ENCODE measurements at regions not wholly inside any gene's neighbourhood (a gene's known extent, or its start where the extent isn't known, plus 50 kb on each side); places are given as distances from the start of the nearest gene placed in this dataset.
A peak's percentile ranks its signal among the peaks of the same experiment; 100 is the strongest.

DNA sequence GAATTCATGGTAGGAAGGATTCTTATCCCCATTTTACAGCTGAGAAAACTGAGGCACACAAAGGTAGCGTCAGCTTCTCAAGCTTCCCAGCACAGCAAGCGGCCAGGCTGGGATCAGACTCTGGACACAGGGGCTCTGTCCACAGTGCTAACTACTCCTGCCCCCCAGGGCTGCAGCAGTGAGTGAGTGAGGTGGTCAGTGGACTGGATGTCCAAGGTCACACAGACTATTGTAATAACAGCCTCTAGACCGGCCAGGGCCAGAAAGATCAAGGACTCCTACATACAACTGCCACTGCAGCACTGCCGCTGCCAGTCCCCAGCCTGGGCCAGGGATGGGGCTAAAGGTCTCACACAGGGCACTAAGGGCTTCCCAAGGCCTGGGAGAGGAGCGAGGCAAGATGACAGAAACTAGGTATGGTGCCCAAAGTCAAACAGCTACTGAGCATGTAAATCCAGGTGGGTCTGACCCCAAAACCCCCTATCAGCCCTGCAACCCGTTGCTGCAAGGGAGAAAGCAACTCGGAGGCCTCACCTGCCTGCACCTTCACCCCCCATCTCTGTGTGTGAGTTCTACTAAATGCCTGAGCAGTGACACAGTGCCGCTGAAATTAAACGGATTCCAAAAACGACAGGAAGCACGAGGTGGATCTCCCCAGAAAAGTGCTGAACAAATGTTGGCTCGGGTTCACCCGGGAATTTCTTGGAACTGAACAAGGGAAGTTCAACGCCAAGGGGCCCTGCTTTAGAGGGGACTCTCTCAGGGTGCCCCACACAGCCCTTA lies 161.8 kb upstream of the GRK3 start:
- Mint-ChIP-seq H3K4me1 (ENCODE audit: low read depth) (peaks cover 42% of the 10 kb centered on the region), H3K36me3 (ENCODE audit: low read depth) (no peaks in the 10 kb centered on the region), H3K9me3 (ENCODE audit: low read depth) (no peaks in the 10 kb centered on the region), H3K4me3 (ENCODE audit: unreplicated experiment) (peak overlapping the region; percentile 77), H3K27me3 (ENCODE audit: low read depth) (no peaks in the 10 kb centered on the region), H3K27ac (ENCODE audit: unreplicated experiment) (peak overlapping the region; percentile 58)
- no peak for DNase-seq (ENCODE audit: low spot score)
- TF ChIP-seq, protein P1, sequence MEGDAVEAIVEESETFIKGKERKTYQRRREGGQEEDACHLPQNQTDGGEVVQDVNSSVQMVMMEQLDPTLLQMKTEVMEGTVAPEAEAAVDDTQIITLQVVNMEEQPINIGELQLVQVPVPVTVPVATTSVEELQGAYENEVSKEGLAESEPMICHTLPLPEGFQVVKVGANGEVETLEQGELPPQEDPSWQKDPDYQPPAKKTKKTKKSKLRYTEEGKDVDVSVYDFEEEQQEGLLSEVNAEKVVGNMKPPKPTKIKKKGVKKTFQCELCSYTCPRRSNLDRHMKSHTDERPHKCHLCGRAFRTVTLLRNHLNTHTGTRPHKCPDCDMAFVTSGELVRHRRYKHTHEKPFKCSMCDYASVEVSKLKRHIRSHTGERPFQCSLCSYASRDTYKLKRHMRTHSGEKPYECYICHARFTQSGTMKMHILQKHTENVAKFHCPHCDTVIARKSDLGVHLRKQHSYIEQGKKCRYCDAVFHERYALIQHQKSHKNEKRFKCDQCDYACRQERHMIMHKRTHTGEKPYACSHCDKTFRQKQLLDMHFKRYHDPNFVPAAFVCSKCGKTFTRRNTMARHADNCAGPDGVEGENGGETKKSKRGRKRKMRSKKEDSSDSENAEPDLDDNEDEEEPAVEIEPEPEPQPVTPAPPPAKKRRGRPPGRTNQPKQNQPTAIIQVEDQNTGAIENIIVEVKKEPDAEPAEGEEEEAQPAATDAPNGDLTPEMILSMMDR (IDR thresholded peaks at IDR 0.05) = no peak

DNA sequence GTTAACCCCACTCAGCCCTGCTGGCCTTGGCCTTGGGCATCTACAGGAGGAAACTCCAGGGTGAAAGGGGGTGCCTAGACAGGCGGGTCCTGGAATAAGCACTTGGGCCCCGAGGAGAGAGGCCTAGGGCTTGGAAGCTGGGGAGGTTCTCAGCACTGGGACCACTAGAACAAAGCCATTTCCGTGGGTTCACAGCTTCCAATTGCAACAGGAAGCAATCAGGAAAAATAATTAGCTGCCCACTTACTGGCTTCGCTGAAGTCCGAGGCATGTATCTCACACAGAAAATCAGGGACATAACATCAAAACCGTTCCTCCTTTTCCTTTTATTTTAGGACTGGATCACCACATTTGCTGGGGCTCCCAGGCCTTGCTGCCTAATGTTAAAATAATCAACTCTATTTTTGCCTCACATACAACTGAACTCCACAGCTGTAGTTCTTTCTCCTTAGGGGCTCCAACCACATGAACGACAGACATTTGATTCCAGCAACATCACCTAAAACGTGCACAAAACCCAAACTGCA lies 161.1 kb upstream of the GRK3 start:
- Mint-ChIP-seq H3K27me3 (ENCODE audit: low read depth) (no peaks in the 10 kb centered on the region), H3K4me1 (ENCODE audit: low read depth) (peaks cover 42% of the 10 kb centered on the region), H3K9me3 (ENCODE audit: low read depth) (no peaks in the 10 kb centered on the region), H3K27ac (ENCODE audit: unreplicated experiment) (peak overlapping the region; percentile 90), H3K4me3 (ENCODE audit: unreplicated experiment) (peak overlapping the region; percentile 77), H3K36me3 (ENCODE audit: low read depth) (no peaks in the 10 kb centered on the region)
- no peak for DNase-seq (ENCODE audit: low spot score)
- TF ChIP-seq, protein P1 (IDR thresholded peaks at IDR 0.05) = no peak

DNA sequence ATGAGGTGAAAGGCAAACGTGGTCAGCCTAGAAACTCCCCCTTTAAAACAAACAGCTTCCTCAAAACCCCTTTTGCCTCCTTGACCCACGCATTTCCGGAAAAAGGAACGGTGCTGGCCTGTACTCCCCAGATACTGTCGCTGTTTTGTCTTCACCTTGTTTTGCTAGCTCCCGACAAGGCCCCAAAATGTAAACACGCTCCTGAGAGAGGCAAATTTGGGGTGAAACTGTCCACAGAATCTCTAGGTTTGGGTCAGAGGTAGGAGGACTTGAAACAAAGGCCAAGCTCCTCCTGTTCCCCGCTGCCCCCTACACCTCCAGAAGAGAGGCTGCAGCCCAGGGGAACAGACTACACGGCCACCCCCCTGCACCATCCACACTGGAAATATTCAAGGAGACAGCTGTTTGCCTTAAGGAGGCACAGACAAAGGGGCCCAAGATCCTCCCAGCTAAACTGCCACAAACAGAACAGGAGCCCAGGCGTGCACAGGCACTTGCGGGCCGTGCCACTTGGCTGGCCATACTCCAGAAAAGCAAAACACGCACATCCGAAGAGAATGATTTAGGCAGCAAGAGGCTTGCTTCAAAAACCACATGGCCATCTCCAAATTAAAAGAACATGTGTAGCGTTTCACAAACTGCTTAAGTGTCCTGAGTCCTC lies 160.5 kb upstream of the GRK3 start:
- Mint-ChIP-seq H3K9me3 (ENCODE audit: low read depth) (no peaks in the 10 kb centered on the region), H3K27me3 (ENCODE audit: low read depth) (no peaks in the 10 kb centered on the region), H3K4me3 (ENCODE audit: unreplicated experiment) (peak overlapping the region; percentile 77), H3K4me1 (ENCODE audit: low read depth) (peaks cover 42% of the 10 kb centered on the region), H3K27ac (ENCODE audit: unreplicated experiment) (peak overlapping the region; percentile 90), H3K36me3 (ENCODE audit: low read depth) (no peaks in the 10 kb centered on the region)
- TF ChIP-seq, protein P1 (IDR thresholded peaks at IDR 0.05) = no peak
- DNase-seq (ENCODE audit: low spot score) = no peak

DNA sequence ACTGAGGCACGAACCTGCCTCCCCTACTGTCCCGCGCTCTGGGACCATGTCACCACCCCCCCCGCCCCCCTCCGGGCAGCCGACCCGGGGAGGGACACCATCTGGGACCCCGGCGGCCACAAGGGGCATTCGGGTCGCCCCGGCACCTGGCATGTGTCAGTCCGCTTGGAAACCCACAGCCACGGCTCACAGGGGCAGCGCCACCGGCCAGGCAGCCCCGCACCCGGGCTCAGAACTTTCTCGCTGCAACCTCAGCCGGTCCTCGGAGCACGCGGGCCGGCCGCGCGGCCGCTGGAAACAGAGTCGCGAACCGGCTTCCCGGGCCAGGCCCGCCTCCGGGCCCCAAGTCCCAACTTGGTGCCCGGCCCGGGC lies 159.9 kb upstream of the GRK3 start:
- TF ChIP-seq, protein P1 (IDR thresholded peaks at IDR 0.05) = no peak
- Mint-ChIP-seq H3K9me3 (ENCODE audit: low read depth) (no peaks in the 10 kb centered on the region), H3K27me3 (ENCODE audit: low read depth) (no peaks in the 10 kb centered on the region), H3K27ac (ENCODE audit: unreplicated experiment) (peak overlapping the region; percentile 90), H3K4me3 (ENCODE audit: unreplicated experiment) (peak overlapping the region; percentile 77), H3K4me1 (ENCODE audit: low read depth) (peaks cover 42% of the 10 kb centered on the region), H3K36me3 (ENCODE audit: low read depth) (no peaks in the 10 kb centered on the region)
- no peak for DNase-seq (ENCODE audit: low spot score)

DNA sequence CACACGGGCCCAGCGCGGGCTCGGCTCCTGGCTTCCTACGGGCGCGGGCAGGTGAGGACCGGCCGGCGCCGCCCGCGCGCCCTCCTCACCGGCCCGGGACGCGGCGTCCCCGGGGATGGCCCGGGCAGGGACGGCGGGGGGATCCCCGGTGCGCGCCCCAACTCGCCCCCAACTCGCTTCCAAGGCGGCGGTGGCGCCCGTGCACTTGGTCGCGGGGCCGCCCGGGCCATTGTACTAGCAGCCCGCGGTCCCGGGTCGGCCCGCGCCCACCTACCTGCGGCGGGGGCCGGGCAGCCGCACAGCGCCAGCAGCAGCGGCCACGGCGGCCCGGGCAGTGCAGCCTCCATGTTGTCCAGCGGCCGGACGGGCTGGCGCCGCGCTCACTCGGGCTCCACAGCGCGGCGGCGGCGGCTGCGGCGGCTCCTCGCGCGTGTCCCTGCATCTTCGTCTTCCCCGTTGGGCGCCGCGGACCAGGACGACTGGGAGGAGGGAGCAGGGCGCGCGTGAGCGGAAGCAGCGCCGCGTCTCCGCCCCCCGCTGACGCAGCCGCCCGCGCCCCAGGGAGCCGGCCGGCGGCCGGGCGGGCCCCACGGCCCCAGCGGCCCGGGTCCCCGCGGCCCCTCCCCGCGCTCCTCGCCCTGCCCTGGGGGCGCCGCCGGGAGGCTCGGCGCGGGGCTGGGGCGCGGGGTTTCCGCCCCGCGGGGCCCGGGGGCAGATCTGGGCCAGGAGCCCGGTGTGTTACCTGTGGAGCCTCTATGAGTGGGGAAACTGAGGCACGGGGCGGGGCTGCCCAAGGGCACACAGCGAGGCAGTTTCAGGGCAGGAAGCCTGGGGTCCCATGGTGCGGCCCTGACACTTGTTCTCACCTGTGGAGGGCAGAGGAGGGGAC lies 159.3 kb upstream of the GRK3 start:
- no peak for DNase-seq (ENCODE audit: low spot score)
- peak overlapping the region; percentile 68 for H3K4me3 Mint-ChIP-seq (ENCODE audit: unreplicated experiment)
- TF ChIP-seq, protein P1 (IDR thresholded peaks at IDR 0.05) = no peak
- no peaks in the 10 kb centered on the region for H3K36me3 Mint-ChIP-seq (ENCODE audit: low read depth)
- no peaks in the 10 kb centered on the region for H3K9me3 Mint-ChIP-seq (ENCODE audit: low read depth)
- no peak overlapping the region for H3K27ac Mint-ChIP-seq (ENCODE audit: unreplicated experiment)
- H3K4me1 Mint-ChIP-seq (ENCODE audit: low read depth) = peaks cover 38% of the 10 kb centered on the region
- no peaks in the 10 kb centered on the region for H3K27me3 Mint-ChIP-seq (ENCODE audit: low read depth)

All from chondrocyte (in vitro differentiated cells).